HepG2 (cell line): ENCODE measurements at regions not wholly inside any gene's neighbourhood (a gene's known extent, or its start where the extent isn't known, plus 50 kb on each side); places are given as distances from the start of the nearest gene placed in this dataset.
A peak's percentile ranks its signal among the peaks of the same experiment; 100 is the strongest.

Experiments used
- ARID4A ChIP-seq: sonication (generic); formaldehyde crosslinking; IDR thresholded peaks from 2 replicates; pipeline ENCODE4 v1.5.0; 2020; ENCODE audit warnings: mild to moderate bottlenecking, missing genetic modification reagents, borderline replicate concordance
- CREM ChIP-seq, 2 experiments: sonication (generic) in 1 of 2; formaldehyde crosslinking in 1 of 2; IDR thresholded peaks; 2 replicates each; pipeline versions ENCODE4 v1.4.0 to v1.6.1; 2016 to 2020; ENCODE audit warnings: antibody characterized with exemption in 1 of 2, mild to moderate bottlenecking in 1 of 2, missing genetic modification reagents in 1 of 2
- EP300 ChIP-seq, 3 experiments: sonication (generic) in 1 of 3; formaldehyde crosslinking in 1 of 3; IDR thresholded peaks; 2 replicates each; pipeline versions ENCODE4 v1.5.1 to v1.6.1; 2011 to 2020; ENCODE audit warnings: low read depth in 2 of 3, low read length in 2 of 3, borderline replicate concordance in 1 of 3, improper control_type of control experiment in 1 of 3, mild to moderate bottlenecking in 1 of 3, missing genetic modification reagents in 1 of 3, moderate library complexity in 1 of 3
- GLMP ChIP-seq: sonication (generic); formaldehyde crosslinking; IDR thresholded peaks from 2 replicates; pipeline ENCODE4 v1.9.0; 2021; ENCODE audit warnings: missing genetic modification reagents, mild to moderate bottlenecking, borderline replicate concordance
- MIER2 ChIP-seq: IDR thresholded peaks from 2 replicates; pipeline ENCODE4 v1.6.1; 2016; ENCODE audit warnings: missing biosample characterization, missing genetic modification reagents
- MYNN ChIP-seq: sonication (generic); formaldehyde crosslinking; IDR thresholded peaks from 2 replicates; pipeline ENCODE4 v1.4.0; 2020; ENCODE audit warnings: mild to moderate bottlenecking, low read depth, missing genetic modification reagents
- NAIF1 ChIP-seq: sonication (generic); formaldehyde crosslinking; IDR thresholded peaks from 2 replicates; pipeline ENCODE4 v1.5.0; 2020; ENCODE audit warnings: mild to moderate bottlenecking, missing genetic modification reagents, borderline replicate concordance
- NPAS2 ChIP-seq: sonication (generic); formaldehyde crosslinking; IDR thresholded peaks from 2 replicates; pipeline ENCODE4 v1.8.0; 2022; ENCODE audit warnings: mild to moderate bottlenecking, missing genetic modification reagents, borderline replicate concordance
- PHF8 ChIP-seq: sonication (generic); formaldehyde crosslinking; IDR thresholded peaks from 2 replicates; pipeline ENCODE4 v1.5.0; 2020; ENCODE audit warnings: missing genetic modification reagents
- SNAI1 ChIP-seq: sonication (generic); formaldehyde crosslinking; IDR thresholded peaks from 2 replicates; pipeline ENCODE4 v1.5.0; 2020; ENCODE audit warnings: mild to moderate bottlenecking, missing genetic modification reagents, borderline replicate concordance
- TAF1 ChIP-seq: sonication (generic); formaldehyde crosslinking; IDR thresholded peaks from 2 replicates; pipeline ENCODE4 v1.4.0; 2020; ENCODE audit warnings: missing genetic modification reagents
- USF2 ChIP-seq, 2 experiments: sonication (generic) in 1 of 2; formaldehyde crosslinking in 1 of 2; IDR thresholded peaks; 2 replicates each; pipeline versions ENCODE4 v1.5.1 to v1.6.1; 2011 to 2020; ENCODE audit warnings: borderline replicate concordance in 1 of 2, low read depth in 1 of 2, low read length in 1 of 2, mild to moderate bottlenecking in 1 of 2, missing genetic modification reagents in 1 of 2, moderate library complexity in 1 of 2
- ZBTB49 ChIP-seq: sonication (generic); formaldehyde crosslinking; IDR thresholded peaks from 2 replicates; pipeline ENCODE4 v1.4.0; 2020; ENCODE audit warnings: missing genetic modification reagents, borderline replicate concordance
- ZFAT ChIP-seq: sonication (generic); formaldehyde crosslinking; conservative IDR thresholded peaks from 2 replicates; pipeline ENCODE4 v1.8.1; 2023; ENCODE audit warnings: missing genetic modification reagents, inconsistent platforms
- ZNF30 ChIP-seq: sonication (generic); formaldehyde crosslinking; IDR thresholded peaks from 2 replicates; pipeline ENCODE4 v1.5.0; 2020; ENCODE audit warnings: mild to moderate bottlenecking, missing genetic modification reagents
- ZNF430 ChIP-seq: sonication (generic); formaldehyde crosslinking; IDR thresholded peaks from 2 replicates; pipeline ENCODE4 v1.9.0; 2021; ENCODE audit warnings: mild to moderate bottlenecking, missing genetic modification reagents
- ZNF678 ChIP-seq: sonication (generic); formaldehyde crosslinking; IDR thresholded peaks from 2 replicates; pipeline ENCODE4 v1.4.0; 2020; ENCODE audit warnings: mild to moderate bottlenecking, missing genetic modification reagents
- ZNF75D ChIP-seq: sonication (generic); formaldehyde crosslinking; IDR thresholded peaks from 2 replicates; pipeline ENCODE4 v1.8.1; 2023; ENCODE audit warnings: missing genetic modification reagents, mild to moderate bottlenecking, borderline replicate concordance

GRCh38 chr2:41847744-41848441, 199.9 kb upstream of the PKDCC start (continued):
- TF ChIP-seq NAIF1 (no peak), ZFAT (CRISPR knock-in tag) (no peak), EP300 (IDR thresholded peaks at IDR 0.05; ENCODE audit: low read depth in 2 of 2, low read length in 2 of 2) (peak; percentile 99 to 100), EP300 (CRISPR knock-in tag; IDR thresholded peaks at IDR 0.05; ENCODE audit: borderline replicate concordance) (peak; percentile 96), ZNF30 (CRISPR knock-in tag) (no peak), SNAI1 (CRISPR knock-in tag) (no peak), USF2 (IDR thresholded peaks at IDR 0.05; ENCODE audit: low read depth, low read length) (peak; percentile 60; the same call in 1 of the 2 replicates), USF2 (CRISPR knock-in tag; IDR thresholded peaks at IDR 0.05; ENCODE audit: borderline replicate concordance) (peak; percentile 75), MIER2 (CRISPR knock-in tag) (peak; percentile 90), ZNF678 (no peak), GLMP (CRISPR knock-in tag) (no peak), ARID4A (peak; percentile 66; the same call in 1 of the 2 replicates), ZNF75D (CRISPR knock-in tag) (no peak), ZNF430 (CRISPR knock-in tag) (no peak), NPAS2 (CRISPR knock-in tag) (no peak), PHF8 (CRISPR knock-in tag) (peak; percentile 35; the same call in 1 of the 2 replicates), ZBTB49 (CRISPR knock-in tag) (peak; percentile 82; the same call in 1 of the 2 replicates), CREM (IDR thresholded peaks at IDR 0.05) (peak; percentile 89), CREM (CRISPR knock-in tag; IDR thresholded peaks at IDR 0.05) (no peak), TAF1 (CRISPR knock-in tag) (no peak), MYNN (CRISPR knock-in tag) (no peak)
